SK-N-SH (cell line): ENCODE measurements at regions not wholly inside any gene's neighbourhood (a gene's known extent, or its start where the extent isn't known, plus 50 kb on each side); places are given as distances from the start of the nearest gene placed in this dataset.
"Not testable (repeated sequence)": the region's sequence is repeated elsewhere in the genome, so short reads cannot be mapped to it uniquely, and the experiment has no call there.

Source experiments
- CTCF ChIA-PET: fragments of 300-600, 350-600 bp; formaldehyde crosslinking; extraction: SDS; loops from one replicate; lab custom pipeline; 2021; lab: Yijun Ruan, JAX
- POLR2A ChIA-PET: fragments of 350-600 bp; sonication (Branson Sonifier 250); formaldehyde crosslinking; extraction: SDS; loops from one replicate; lab custom pipeline; 2020; ENCODE audit warnings: antibody characterized with exemption, inconsistent platforms; lab: Yijun Ruan, JAX
- DNase-seq: peaks from one replicate; pipeline ENCODE4 v3.0.0; 2012
- H2AFZ ChIP-seq: fragments of 200-600 bp; sonication (generic); 2 replicates; pipeline ENCODE4 v1.8.1; 2016; ENCODE audit warnings: antibody characterized with exemption, mild to moderate bottlenecking, low read depth
- H3F3A ChIP-seq: fragments of 200-600 bp; sonication (generic); replicated peaks from 2 replicates; pipeline ENCODE3; 2016; ENCODE audit warnings: antibody characterized with exemption, mild to moderate bottlenecking; ENCODE audit not compliant: insufficient read depth
- H3K27ac ChIP-seq, 2 experiments: fragments of 200-500 bp in 1 of 2; fragments of 200-600 bp in 1 of 2; sonication (Bioruptor generic) in 1 of 2; sonication (generic), shearing (Covaris generic) in 1 of 2; 2 replicates each; pipeline versions ENCODE4 v1.5.1 to v1.6.1; 2014 to 2016; ENCODE audit warnings: low read depth in 2 of 2, inconsistent platforms in 1 of 2, low read length in 1 of 2, mild to moderate bottlenecking in 1 of 2, mixed read lengths in 1 of 2
- H3K27me3 ChIP-seq: fragments of 200-600 bp; sonication (generic), shearing (Covaris generic); 2 replicates; pipeline ENCODE4 v1.6.1; 2016; ENCODE audit warnings: mixed run types; ENCODE audit not compliant: insufficient read depth
- H3K36me3 ChIP-seq, 2 experiments: fragments of 200-500 bp in 1 of 2; fragments of 200-600 bp in 1 of 2; sonication (Bioruptor generic) in 1 of 2; sonication (generic) in 1 of 2; replicated peaks in 1 of 2; 2 replicates each; pipeline versions ENCODE3 to v1.5.1; 2014 to 2016; ENCODE audit warnings: low read length in 1 of 2, mild to moderate bottlenecking in 1 of 2; ENCODE audit not compliant: insufficient read depth in 2 of 2, control insufficient read depth in 1 of 2
- H3K4me1 ChIP-seq, 2 experiments: fragments of 200-500 bp in 1 of 2; fragments of 200-600 bp in 1 of 2; sonication (Bioruptor generic) in 1 of 2; sonication (generic), shearing (Covaris generic) in 1 of 2; 2 replicates each; pipeline versions ENCODE4 v1.5.1 to v1.6.1; 2014 to 2016; ENCODE audit warnings: low read depth in 1 of 2, low read length in 1 of 2, mixed run types in 1 of 2; ENCODE audit not compliant: insufficient read depth in 2 of 2, control insufficient read depth in 1 of 2
- H3K4me2 ChIP-seq: fragments of 200-600 bp; sonication (generic), shearing (Covaris generic); 2 replicates; pipeline ENCODE4 v1.6.1; 2017; ENCODE audit warnings: mixed run types
- H3K4me3 ChIP-seq, 2 experiments: fragments of 200-500 bp in 1 of 2; fragments of 200-600 bp in 1 of 2; sonication (Bioruptor generic) in 1 of 2; sonication (generic), shearing (Covaris generic) in 1 of 2; 2 replicates each; pipeline versions ENCODE4 v1.5.1 to v1.8.1; 2014 to 2016; ENCODE audit warnings: low read depth in 2 of 2, inconsistent platforms in 1 of 2, low read length in 1 of 2, mild to moderate bottlenecking in 1 of 2, mixed read lengths in 1 of 2, moderate library complexity in 1 of 2
- H3K79me2 ChIP-seq: fragments of 200-600 bp; sonication (generic); 2 replicates; pipeline ENCODE4 v1.8.1; 2017; ENCODE audit warnings: mild to moderate bottlenecking; ENCODE audit not compliant: insufficient read depth
- H3K9ac ChIP-seq: fragments of 200-600 bp; sonication (generic); 2 replicates; pipeline ENCODE4 v1.6.1; 2017; ENCODE audit warnings: mixed run types
- H3K9me2 ChIP-seq: fragments of 200-600 bp; sonication (generic); 2 replicates; pipeline ENCODE4 v1.6.1; 2017; ENCODE audit warnings: mixed run types
- H3K9me3 ChIP-seq: fragments of 200-600 bp; sonication (generic); 2 replicates; pipeline ENCODE4 v1.6.1; 2017; ENCODE audit warnings: mixed run types, mild to moderate bottlenecking, moderate library complexity
- H4K20me1 ChIP-seq: fragments of 200-600 bp; sonication (generic); 2 replicates; pipeline ENCODE4 v1.6.1; 2017; ENCODE audit warnings: mild to moderate bottlenecking, mixed run types; ENCODE audit not compliant: insufficient read depth
- CHD2 ChIP-seq: fragments of 150-350 bp; IDR thresholded peaks from 2 replicates; pipeline ENCODE4 v1.6.1; 2018; ENCODE audit warnings: low read length; ENCODE audit not compliant: partially characterized antibody
- ELF1 ChIP-seq: IDR thresholded peaks from 2 replicates; pipeline ENCODE4 v1.4.0; 2012
- GATA2 ChIP-seq: sonication (generic); formaldehyde crosslinking; IDR thresholded peaks from 2 replicates; pipeline ENCODE4 v1.5.0; 2020; ENCODE audit warnings: mild to moderate bottlenecking, missing genetic modification reagents
- MXI1 ChIP-seq: IDR thresholded peaks from 2 replicates; pipeline ENCODE4 v1.6.1; 2012; ENCODE audit warnings: mild to moderate bottlenecking, low read depth, low read length, improper control_type of control experiment
- TEAD4 ChIP-seq: IDR thresholded peaks from 2 replicates; pipeline ENCODE4 v1.4.0; 2012; ENCODE audit warnings: mild to moderate bottlenecking, borderline replicate concordance; ENCODE audit not compliant: insufficient read depth
- WGBS: methylation state at CpG from one replicate; pipeline ENCODE4 v1.1.6; 2017; ENCODE audit warnings: low lambda C conversion rate; 5-methylcytosine and 5-hydroxymethylcytosine counted together
- TF ChIP-seq, protein P1 (sequence below): fragments of 200-600 bp; sonication (generic); IDR thresholded peaks from 2 replicates; pipeline ENCODE4 v1.6.1; 2017; ENCODE audit warnings: antibody characterized with exemption, mild to moderate bottlenecking, moderate library complexity

DNA sequence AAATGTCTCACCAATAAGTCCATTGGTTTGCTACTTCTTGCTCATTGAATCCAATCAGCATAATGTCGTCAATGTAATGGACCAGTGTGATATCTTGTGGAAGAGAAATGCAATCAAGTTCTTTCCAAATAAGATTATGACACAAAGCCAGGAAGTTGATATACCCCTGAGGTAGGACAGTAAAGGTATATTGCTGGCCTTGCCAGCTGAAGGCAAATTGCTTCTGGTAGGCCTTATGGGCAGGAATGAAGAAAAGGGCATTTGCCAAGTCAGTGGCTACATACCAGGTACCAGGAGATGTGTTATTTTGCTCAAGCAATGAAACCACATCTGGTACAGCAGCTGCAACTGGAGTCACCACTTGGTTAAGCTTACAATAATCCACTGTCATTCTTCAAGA is 276.1 kb downstream of the C12orf75 start:
- H2AFZ ChIP-seq, H3K36me3 ChIP-seq, H3K9ac ChIP-seq, H3K79me2 ChIP-seq, H3K4me2 ChIP-seq, H3K27me3 ChIP-seq, H3F3A ChIP-seq, H3K9me2 ChIP-seq, DNase-seq, H3K4me1 ChIP-seq, H3K4me3 ChIP-seq, H3K9me3 ChIP-seq, CTCF ChIA-PET, H4K20me1 ChIP-seq, POLR2A ChIA-PET, H3K27ac ChIP-seq: not testable (repeated sequence)
- 68% methylated on average over 1 of the region's 1 CpG for WGBS

DNA sequence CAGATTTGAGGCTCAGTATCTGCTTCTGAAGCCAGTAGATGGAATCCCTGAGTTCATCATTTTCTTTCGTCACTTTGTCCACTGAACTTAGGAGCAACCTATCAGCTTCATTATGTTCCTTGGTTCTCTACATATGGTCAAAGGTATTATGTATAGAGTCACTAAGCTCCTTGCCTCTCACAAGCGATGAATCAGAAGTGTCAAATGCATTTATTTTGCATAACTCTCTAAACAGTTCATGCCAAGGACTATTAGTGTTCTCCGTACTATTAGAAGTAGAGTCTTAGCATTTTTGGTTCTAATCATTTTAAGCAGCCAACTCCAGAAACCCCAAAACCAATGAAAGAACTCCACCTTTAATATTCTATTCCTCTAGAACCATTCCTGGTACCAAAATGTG is 278.5 kb downstream of the C12orf75 start:
- H3K4me3 ChIP-seq, H3K9me3 ChIP-seq, H3K9me2 ChIP-seq, POLR2A ChIA-PET, H3K9ac ChIP-seq, H3K27ac ChIP-seq, H3K4me1 ChIP-seq, H4K20me1 ChIP-seq, DNase-seq, H3F3A ChIP-seq, H3K79me2 ChIP-seq, H3K36me3 ChIP-seq, H2AFZ ChIP-seq, H3K27me3 ChIP-seq, H3K4me2 ChIP-seq: not testable (repeated sequence)
- 88% methylated on average over 3 of the region's 3 CpGs for WGBS
- CTCF ChIA-PET, result interaction anchor here (1.4 kb wide), 1 partner anchor 9 kb away, joined by 3 read pairs; no protein-coding TSS in a partner anchor

- WGBS, result 60% methylated on average over 5 of the region's 5 CpGs
- H3K27me3 ChIP-seq, result no peaks in the 10 kb centered on the region
- POLR2A ChIA-PET, result interaction anchor here (0.6 kb wide), 1 partner anchor 12 kb away, joined by 3 read pairs; no protein-coding TSS in a partner anchor
- H3K27ac ChIP-seq, result no peak overlapping the region
- H4K20me1 ChIP-seq, result no peaks in the 10 kb centered on the region
- no peaks in the 10 kb centered on the region for H3K4me1 ChIP-seq
- H3K36me3 ChIP-seq, result no peaks in the 10 kb centered on the region
- TF ChIP-seq, protein P1, sequence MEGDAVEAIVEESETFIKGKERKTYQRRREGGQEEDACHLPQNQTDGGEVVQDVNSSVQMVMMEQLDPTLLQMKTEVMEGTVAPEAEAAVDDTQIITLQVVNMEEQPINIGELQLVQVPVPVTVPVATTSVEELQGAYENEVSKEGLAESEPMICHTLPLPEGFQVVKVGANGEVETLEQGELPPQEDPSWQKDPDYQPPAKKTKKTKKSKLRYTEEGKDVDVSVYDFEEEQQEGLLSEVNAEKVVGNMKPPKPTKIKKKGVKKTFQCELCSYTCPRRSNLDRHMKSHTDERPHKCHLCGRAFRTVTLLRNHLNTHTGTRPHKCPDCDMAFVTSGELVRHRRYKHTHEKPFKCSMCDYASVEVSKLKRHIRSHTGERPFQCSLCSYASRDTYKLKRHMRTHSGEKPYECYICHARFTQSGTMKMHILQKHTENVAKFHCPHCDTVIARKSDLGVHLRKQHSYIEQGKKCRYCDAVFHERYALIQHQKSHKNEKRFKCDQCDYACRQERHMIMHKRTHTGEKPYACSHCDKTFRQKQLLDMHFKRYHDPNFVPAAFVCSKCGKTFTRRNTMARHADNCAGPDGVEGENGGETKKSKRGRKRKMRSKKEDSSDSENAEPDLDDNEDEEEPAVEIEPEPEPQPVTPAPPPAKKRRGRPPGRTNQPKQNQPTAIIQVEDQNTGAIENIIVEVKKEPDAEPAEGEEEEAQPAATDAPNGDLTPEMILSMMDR, result no peak
- no peak for TF ChIP-seq TEAD4
- TF ChIP-seq, all 33 proteins: peak for 0
- no peak overlapping the region for H3K9ac ChIP-seq
- H3K4me2 ChIP-seq, result no peak overlapping the region
- no peak for DNase-seq
- no peaks in the 10 kb centered on the region for H3K79me2 ChIP-seq
- CTCF ChIA-PET, result interaction anchor here (1.6 kb wide), 1 partner anchor 12 kb away, joined by 4 read pairs; no protein-coding TSS in a partner anchor
- H3F3A ChIP-seq, result no peaks in the 10 kb centered on the region
- H3K4me3 ChIP-seq, result no peak overlapping the region
- no peaks in the 10 kb centered on the region for H3K9me3 ChIP-seq
- H3K9me2 ChIP-seq, result no peaks in the 10 kb centered on the region
- no peak overlapping the region for H2AFZ ChIP-seq
Observed at GRCh38 chr12:105610459-105610858, 280.0 kb downstream of the C12orf75 start.

GRCh38 chr12:105611340-105611739 is 280.8 kb downstream of the C12orf75 start:
- no peaks in the 10 kb centered on the region for H3K79me2 ChIP-seq
- no peak overlapping the region for H3K4me3 ChIP-seq
- no peak overlapping the region for H3K27ac ChIP-seq
- no peaks in the 10 kb centered on the region for H3K36me3 ChIP-seq
- DNase-seq, result no peak
- WGBS, result 47% methylated on average over 3 of the region's 3 CpGs
- H3K4me2 ChIP-seq, result no peak overlapping the region
- no peaks in the 10 kb centered on the region for H3K27me3 ChIP-seq
- H3K4me1 ChIP-seq, result no peaks in the 10 kb centered on the region
- TF ChIP-seq, protein P1, result no peak
- no peak for TF ChIP-seq GATA2 (CRISPR knock-in tag)
- no peak for TF ChIP-seq ELF1
- no peak for TF ChIP-seq MXI1
- no peak for TF ChIP-seq CHD2
- H2AFZ ChIP-seq, result no peak overlapping the region
- POLR2A ChIA-PET, result no interaction called here
- no peaks in the 10 kb centered on the region for H3K9me2 ChIP-seq
- H3K9me3 ChIP-seq, result no peaks in the 10 kb centered on the region
- H3F3A ChIP-seq, result no peaks in the 10 kb centered on the region
- CTCF ChIA-PET, result interaction anchor here (1.6 kb wide), 1 partner anchor 11 kb away, joined by 4 read pairs; no protein-coding TSS in a partner anchor
- H3K9ac ChIP-seq, result no peak overlapping the region
- H4K20me1 ChIP-seq, result no peaks in the 10 kb centered on the region
